ENCODE measurements at regions not wholly inside any gene's neighbourhood (a gene's known extent, or its start where the extent isn't known, plus 50 kb on each side); places are given as distances from the start of the nearest gene placed in this dataset.

DNA sequence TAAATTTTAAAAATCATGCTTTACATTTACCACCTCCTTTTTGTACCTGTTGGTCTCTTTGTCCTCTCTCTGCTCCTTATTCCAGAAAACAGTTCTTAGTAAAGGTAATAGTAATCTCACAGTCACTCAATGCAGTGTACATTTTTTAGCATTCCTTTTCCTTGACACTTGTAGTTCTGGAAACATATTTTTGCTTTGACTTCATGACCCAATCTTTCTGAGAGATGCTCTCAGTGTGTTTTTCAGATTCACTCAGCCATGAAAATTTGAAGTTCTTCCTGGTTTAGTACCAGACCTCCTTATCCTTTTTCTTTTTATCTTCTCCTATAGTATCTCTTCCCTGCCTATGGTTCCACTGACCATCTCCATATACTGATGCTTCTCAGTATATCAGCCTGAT lies 747.5 kb upstream of the ZEB2 start:
- DNase-seq, result no peak

DNA sequence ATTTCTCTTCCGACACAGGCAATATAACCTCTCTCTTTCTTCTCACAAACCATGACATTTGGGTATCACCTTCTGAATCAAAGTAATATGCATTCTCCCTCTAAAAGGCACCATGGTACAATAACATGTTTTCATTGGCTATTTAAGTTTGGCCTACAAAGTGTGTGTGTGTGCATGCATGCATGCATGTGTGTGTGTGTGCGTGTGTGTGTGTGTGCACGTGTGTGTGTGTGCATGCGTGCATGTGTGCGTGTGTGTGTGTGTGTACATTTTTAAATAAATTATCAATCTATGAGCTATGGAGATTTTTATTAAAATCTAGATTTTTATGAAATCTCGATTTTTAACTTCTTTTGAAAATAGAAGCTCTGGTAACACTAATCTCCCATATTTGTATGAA lies 745.3 kb upstream of the ZEB2 start:
- no peak for DNase-seq

DNA sequence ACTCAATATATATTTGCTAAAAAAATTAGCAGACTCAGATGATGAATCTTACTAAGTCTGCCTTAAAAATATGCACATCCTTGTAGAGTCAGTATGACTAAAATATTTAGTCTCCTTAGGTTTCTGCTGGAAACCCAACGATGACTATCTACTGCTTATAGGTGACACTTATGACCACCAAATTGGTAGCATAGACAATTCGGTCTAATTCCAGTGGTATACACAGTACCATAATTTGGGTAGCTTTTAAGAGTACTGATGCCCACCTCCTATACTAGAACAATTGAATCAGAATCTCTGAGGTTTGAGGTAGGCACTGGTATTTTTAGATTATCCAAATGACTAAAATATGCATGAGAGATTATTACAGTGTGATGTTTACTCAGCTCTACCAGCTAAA lies 740.8 kb upstream of the ZEB2 start:
- DNase-seq, result no peak

DNA sequence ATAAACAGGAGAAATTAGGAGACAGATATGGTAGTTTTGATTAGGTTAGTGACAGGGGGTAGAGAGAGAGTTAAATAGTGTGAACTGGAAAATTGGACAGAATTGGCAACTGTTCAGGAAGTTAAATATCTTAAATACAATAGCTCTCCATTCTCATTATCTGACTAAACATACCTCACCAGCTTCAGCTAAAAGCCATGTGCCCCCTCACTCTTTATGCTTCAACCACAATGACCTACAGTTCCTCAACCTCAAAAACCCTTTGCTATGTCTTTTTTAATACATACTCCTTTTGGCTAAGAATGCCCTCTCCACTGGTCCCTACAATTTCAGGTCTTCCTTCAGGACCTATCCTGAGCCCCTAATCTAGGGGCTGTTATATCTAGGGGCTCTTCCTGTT lies 740.2 kb upstream of the ZEB2 start:
- DNase-seq, result no peak

DNA sequence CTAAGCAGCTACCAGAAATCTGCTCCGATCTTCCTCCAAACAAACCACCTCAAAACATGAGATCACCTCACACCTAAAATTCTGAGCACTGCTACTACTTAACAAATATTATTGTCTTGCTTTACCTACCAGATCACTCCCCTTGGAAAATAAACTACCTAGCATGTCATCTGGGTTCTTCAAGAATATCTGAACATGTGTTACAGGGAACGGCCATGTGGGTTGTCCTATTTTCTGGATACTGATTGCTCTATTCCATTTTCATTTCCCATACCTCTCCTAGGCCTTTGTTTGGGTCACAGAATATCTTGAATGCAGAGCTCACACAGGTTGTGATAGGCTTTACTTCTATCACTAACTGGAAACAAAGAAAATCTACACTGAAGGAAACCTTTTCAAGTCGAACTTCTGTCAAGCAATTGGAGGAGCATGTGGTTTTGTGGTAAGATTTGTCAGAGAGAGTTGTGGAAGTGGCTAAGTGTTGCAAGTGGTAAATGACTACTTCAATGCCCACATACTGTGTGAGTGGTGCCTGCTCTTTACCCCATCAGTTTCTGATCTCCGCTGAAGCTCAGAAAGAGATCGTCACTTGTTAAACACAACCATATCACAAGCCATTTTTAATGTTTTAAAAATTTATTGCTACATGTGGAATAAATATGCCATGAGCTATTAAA lies 739.1 kb upstream of the ZEB2 start:
- DNase-seq, result no peak

DNA sequence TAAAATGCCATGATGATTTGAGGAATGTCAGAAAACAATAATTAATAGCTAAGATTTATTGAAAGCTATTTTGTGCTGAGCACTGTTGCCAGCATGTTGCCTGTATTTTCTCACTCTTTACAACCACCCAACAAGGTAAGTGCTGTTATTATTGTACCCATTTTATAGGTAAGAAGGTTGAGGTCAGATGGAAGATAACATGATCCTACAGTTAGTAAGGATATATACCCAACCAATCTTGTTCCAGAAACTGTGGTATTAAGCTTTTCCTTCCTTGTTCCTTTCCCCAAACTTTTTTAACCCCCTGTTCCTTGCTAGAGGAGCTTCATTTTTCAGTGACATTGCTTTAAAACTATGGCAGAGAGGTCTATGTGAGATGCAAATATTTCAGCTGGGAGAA lies 738.0 kb upstream of the ZEB2 start:
- no peak for DNase-seq

DNA sequence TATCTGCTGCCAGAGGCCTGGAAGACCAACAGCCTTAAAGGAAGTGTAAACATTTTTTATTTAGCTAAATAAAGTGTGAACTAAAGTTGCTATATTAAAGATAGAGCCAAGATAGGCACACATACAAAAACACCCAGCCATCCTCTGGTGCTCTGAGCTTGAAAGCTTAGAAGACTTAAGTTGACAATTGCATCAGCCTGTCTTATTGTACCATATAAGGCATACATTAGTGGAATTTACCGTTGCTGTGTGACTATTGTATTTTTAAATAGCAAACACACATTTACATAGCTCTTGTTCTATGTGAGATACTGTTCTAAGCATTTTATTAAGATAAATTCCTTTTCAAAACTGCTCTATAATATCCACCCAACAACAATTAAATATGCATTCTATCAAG lies 736.6 kb upstream of the ZEB2 start:
- DNase-seq, result no peak

DNA sequence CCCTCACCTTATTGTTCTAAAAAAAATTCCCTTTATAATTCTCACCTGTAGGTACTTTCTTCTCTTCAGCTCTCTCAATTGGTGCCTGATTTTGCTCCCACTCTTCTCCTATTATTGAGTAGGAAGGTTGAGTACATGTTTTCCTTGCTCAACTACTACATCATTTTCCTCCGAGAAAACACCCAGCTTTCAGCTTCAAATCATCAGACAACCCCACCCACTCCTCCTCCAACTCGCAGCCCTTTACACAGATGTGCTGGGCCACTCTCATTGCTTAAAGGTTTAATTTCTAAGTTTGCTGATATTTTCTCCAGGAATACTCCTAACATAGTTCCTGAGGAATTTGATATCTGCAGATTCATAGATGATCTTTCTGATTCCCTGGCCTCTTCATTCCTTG lies 734.4 kb upstream of the ZEB2 start:
- no peak for DNase-seq

DNA sequence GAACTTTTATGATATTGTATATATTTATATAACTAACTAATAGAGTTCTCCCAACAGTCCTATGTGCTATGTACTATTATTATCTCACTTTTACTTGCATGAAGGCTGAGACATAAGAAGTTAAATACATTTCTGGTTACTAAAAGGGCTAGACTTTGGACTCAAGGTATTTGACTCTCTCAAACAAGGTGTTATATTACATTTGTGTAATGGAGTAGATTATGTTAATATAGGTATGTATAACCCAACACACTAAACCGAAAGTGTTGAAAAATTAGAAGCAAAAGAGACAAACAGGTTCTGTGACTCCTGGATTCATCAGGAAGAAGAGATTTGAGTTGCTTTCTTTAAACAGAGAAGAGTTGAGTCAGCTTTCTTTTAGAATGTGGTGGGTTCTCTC lies 733.6 kb upstream of the ZEB2 start:
- no peak for DNase-seq

DNA sequence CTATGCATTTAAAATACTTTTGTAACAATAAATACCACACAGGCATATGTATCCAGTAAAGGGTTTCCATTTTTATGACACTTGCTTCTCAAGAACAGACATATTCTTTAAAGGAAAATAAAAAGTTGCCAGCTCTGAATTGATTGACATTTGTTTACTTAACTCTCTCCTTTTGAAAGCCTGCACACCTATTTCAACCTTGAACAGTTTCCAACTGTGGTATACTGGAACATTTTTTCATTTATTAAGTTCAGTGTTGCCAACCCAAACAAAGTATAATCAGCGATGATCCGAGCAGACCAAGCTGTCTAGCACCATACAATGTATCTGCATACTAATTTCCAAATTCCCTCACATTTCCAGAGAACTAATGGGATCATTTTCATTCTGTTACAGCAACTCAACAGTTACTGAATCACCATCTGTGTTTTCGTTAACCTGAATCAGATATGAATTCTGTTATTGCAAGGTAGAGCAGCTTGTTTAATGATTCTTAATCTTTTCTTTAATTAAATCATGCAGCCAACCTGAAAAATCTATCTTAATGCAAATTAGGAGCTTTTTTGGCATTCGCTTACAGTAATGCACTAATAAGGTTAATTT lies 725.5 kb upstream of the ZEB2 start:
- DNase-seq, result no peak

DNA sequence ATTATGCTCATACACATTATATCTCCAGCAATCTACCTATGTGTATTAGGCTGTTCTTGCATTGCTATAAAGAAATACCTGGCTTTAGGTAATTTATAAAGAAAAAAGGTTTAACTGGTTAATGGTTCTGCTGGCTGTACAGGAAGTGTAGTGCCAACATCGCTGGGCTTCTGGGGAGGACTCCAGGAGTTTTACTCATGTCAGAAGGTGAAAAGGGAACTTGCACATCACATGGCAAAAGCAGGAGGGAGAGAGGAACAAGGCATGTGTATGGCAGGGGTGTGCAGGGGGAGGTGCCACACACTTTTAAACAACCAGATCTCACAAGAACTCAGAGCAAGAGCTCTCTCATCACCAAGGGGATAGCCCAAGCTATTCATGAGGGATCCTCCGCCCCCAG lies 715.4 kb upstream of the ZEB2 start:
- DNase-seq, result no peak

DNA sequence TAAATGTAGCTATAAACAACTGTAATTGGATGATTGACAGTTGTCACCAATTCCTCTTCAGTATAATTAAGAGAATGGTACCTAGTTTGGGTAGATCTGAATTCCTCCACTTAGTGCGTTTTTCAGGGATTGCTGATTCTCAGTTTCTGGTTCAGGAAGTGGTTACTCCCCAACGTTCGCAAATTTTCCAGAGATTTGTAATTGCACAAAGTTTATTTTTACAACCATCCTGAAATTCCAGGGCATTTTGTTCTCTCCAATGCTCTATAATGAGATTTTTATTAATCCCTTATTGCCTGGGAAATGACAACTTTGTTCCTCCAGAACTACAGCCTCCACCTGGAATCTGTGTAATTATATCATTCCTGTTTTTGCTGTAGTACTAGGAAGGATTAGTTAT lies 710.6 kb upstream of the ZEB2 start:
- DNase-seq, result no peak

DNA sequence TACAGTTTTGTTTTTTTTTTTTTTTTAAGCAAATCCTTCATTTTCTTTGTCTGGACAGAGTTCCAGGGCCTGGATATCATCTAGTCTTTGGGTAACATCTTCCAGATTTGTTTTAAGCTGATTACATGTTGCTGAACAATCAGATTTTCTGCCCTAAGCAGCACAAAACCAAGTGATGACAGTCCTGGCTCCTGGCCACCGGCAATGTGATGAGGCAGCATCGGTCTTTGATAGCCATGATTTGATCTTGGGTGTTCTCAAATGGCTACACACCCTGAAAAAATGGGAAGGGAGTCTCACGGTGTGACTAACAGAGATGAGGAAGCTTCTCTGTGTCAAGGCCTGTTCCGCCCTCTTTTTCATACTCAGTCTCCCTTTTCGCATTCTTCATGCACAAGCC lies 708.6 kb upstream of the ZEB2 start:
- DNase-seq, result no peak

DNA sequence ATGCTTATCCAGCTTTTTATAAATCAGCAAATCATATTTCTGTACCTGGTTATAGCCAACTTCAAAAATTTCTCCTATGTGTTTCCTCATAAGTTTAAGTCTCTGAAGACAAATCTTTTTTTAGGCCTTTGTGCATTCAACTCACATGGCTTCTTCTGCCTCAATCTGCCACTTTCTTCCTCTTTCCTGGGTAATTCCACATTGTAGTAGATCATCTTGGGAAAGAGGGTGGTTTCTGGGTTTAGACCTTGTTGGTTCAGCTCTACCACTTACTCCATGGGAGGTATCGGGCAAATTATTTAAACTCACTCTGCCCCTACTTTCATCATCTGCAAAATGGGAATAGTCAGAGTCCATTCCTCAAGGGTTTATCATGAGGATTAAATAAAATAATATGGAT lies 707.0 kb upstream of the ZEB2 start:
- DNase-seq, result no peak

DNA sequence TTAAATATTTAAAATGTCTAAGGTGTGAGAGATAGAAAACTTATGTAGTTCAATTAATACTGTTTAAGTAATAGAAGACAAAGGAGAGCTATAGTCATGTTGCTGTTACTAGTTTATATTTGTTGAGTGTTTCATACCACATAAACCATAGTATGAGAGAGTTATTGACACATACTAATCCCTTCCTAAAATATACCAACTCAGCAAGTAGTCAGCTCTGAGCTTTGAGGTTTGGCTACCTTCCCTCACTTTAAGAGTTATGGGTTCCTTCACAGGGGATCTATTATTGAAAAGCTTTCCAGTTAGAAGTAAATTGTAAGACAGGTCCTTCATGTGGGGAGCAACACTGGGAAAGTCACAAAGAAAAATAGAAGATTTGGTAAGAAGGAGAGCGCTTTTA lies 701.6 kb upstream of the ZEB2 start:
- DNase-seq, result no peak

DNA sequence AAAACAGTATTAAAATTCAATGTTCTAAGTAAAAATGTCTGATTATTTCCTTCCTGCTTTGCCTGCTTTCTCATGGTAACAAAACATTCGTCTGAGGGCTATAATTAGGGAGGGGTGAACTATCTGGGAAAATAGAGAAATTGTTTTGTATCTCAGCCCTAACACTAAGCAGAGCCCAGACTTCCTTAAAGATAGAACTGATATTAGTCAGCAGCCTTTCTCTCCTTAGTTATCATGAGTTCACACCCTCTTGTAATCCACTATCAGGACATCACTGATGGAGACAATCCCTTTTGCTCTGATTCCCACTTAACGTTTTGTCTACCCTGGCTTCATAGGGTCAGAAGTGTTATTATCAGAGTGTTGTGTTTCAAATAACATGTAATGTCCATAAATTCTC lies 701.1 kb upstream of the ZEB2 start:
- DNase-seq, result no peak

DNA sequence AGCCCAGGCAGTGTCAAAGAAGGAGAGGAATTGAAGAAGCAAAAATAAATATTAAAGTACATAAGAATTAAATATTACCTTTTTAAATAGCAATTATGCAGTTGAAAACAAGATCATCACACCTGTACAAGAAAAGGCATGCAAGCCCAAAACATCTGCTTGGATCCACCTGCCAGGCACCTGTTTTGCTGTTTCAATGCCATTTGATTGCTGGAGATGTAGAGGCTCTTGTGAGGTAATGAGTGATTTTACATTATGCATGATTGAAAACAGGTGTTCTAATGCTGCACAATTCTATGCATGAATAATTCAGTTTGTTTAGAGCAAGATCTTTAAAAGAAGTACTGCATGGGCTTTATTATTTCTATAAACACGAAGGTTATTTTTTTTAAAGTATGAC lies 700.6 kb upstream of the ZEB2 start:
- DNase-seq, result no peak

DNA sequence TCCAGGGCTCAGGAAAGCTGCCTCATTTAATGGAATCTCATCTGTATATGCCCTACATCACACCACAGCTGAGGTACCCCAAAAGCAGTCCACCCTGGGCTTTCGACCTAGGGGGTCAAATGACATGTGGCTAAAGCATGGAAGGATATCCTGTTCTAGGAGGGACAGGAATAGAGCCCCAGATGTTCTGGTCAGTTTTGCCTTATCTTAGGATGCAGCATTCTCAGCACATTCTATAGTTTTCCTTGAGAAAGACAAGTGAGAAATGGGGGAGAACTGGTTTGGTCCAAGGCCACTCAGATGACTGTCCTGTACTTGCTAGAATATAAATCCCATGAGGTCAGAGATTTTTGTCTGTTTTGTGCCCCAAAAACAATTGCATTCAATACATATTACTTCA lies 688.0 kb upstream of the ZEB2 start:
- DNase-seq, result no peak

DNA sequence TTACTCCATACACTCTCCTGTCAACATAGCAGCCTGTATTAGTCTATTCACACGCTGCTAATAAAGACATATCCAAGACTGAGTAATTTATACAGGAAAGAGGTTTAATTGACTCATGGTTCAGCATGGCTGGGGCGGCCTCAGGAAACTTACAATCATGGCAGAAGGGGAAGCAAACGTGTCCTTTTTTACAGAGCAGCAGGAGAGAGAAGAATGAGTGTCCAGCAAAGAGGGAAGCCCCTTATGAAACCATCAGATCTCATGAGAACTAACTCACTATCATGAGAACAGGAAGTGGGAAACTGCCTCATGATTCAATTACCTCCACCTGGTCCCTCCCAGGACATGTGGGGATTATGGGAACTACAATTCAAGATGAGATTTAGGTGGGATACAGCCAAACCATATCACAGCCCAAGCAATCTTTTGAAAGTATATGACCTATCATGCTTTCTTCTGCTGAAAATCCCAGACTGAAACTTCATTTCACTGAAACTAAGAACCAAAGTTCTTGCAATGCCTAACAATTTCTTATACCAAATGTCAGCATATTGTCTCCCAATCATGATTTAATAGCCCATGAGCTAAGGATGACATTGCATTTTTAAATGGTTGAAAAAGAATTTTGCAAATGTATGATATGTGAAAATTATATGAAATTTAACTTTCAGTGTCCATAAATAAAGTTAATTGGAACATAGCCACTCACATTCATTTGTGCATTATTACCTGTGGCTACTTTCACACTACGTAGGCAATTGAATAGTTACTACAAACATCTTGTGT lies 686.8 kb upstream of the ZEB2 start:
- no peak for DNase-seq

DNA sequence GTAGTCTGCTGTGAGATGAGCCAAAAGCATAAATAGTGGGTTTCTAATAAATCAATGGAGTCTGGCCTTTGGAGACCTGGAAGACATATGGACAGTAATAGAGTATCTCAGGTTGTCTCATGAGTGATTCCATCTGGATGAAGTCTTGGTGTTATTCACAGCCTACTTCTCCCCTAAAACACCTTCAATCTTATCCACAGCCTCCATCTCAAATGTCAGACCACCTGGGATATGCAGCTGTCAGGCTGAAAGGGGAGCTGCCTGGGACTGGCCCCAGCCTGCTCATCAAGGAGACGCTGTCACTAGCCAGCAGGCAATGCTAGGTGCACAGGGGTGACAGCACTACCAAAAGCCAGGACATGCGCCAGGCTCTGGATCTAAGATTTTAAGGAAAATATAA lies 684.0 kb upstream of the ZEB2 start:
- no peak for DNase-seq

DNA sequence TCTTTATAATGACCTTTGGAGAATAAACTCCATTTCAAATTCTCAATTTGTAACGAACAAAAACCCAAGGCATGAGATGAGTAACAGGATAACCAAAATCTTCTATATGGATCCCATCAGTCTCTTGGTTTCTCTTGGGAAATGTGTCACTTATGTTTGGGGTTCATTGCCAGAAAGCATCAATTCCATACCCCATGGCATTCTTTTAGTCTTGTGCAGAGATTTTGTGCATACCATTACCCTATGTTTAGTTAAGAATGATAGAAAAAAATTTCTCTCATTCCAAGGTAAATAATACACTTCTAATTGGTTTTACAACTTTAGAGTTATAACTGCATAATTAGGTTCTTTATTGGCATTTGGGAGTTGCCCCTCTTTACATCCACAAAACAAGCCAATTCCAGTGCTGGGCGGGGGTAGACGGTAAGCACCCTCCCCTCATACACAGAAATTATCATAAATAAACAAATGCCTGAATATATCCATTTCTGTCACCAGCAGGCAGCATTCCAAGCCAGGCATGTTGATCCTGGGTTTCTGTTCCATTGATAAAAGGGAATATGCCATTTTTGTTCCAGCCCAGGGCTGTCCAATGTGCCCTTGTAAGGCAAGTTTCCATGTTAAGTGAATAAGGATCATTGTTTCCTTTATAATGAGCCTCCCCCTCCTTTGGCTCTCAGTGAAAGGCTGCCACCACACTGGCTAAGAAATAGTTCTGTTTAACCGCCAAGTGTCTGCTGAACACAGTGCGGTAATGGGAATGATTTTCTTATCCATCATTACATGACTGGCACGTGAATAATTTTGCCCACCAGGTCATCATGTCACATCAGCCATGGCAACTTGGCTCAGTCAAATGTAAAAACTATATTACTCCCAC lies 680.1 kb upstream of the ZEB2 start:
- no peak for DNase-seq

DNA sequence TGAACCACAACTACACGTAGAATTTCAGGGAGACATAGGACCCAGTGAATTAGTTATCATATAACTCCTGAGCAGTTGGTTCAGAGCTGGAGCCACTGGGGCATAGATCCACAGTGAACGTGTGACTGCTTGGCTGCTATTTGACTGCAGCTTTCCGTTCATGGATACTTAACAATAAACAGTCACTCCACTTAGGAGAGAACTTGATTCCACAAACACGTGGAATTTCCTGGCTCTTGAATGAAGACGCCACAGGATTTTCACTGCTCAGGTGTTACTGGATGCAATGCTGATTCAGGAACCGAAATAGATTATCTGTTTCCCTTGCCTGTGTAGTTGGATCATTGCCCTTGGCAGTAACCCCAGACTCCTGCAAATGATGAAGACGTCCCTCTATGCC lies 679.1 kb upstream of the ZEB2 start:
- DNase-seq, result no peak

DNA sequence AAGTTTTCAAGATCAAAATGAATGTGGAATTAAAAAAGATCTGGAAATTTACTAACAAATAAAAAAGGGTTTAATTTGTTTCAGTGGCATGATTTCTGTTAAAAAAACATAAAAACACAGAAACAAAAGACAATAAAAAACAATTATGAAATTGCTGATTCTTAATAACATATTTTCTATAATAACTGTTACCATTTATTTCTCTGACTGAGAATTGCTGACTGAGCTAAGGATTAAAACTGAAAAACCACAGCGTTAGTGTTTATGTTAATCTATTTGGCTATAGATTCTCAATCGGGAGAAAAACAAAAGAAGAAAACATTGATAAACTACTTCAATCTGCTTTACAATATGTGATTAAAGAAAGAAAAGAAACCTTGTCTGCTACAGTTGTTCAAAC lies 678.6 kb upstream of the ZEB2 start:
- no peak for DNase-seq

DNA sequence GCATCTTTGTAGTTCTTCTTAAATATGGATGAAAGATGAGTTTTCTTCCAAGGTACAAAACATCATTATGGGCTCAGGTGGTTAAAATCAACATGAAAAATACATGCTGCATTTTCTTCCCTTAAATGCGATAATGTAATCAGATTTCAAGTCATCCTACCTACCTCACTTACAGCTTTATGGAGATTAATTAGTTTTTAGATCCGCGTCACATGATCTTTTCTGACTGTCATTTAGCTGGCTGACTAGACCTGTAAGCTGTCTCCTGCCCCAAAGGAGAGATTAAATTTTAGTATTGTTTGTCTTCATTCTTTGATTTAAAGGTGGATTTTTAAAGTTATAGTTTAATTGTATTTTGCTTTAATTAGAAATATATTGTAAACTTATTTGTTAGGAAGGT lies 678.0 kb upstream of the ZEB2 start:
- DNase-seq, result no peak
